HG03457 (cell line): ENCODE measurements at regions not wholly inside any gene's neighbourhood (a gene's known extent, or its start where the extent isn't known, plus 50 kb on each side); places are given as distances from the start of the nearest gene placed in this dataset.

ENCODE experiments used
- ATAC-seq: cut with Tn5 transposase; IDR thresholded peaks from one replicate; pipeline ENCODE4 v1.9.1; 2021; ENCODE audit warnings: moderate number of reproducible peaks; ENCODE audit not compliant: unreplicated experiment

- ATAC-seq, result no peak
Measured at GRCh38 chr9:26176628-26177027, 498.4 kb upstream of the TUSC1 start.

GRCh38 chr9:26175264-26175663 is 497.0 kb upstream of the TUSC1 start:
- ATAC-seq, result no peak

- ATAC-seq, result no peak
Measured at GRCh38 chr9:26172301-26172700, 494.1 kb upstream of the TUSC1 start.

- no peak for ATAC-seq
Measured at GRCh38 chr9:26171691-26172090, 493.4 kb upstream of the TUSC1 start.

- ATAC-seq, result no peak
Measured at GRCh38 chr9:26170190-26170589, 491.9 kb upstream of the TUSC1 start.

- ATAC-seq, result no peak
Measured at GRCh38 chr9:26169708-26170107, 491.5 kb upstream of the TUSC1 start.

GRCh38 chr9:26166537-26166936 is 488.3 kb upstream of the TUSC1 start:
- no peak for ATAC-seq

- no peak for ATAC-seq
Measured at GRCh38 chr9:26165426-26165825, 487.2 kb upstream of the TUSC1 start.

GRCh38 chr9:26163931-26164330 is 485.7 kb upstream of the TUSC1 start:
- no peak for ATAC-seq

- no peak for ATAC-seq
Measured at GRCh38 chr9:26159575-26160392, 481.5 kb upstream of the TUSC1 start.

- no peak for ATAC-seq
Measured at GRCh38 chr9:26158631-26159150, 480.4 kb upstream of the TUSC1 start.

- ATAC-seq, result no peak
Measured at GRCh38 chr9:26157411-26157810, 479.2 kb upstream of the TUSC1 start.

- ATAC-seq, result no peak
Measured at GRCh38 chr9:26152350-26152749, 474.1 kb upstream of the TUSC1 start.

- ATAC-seq, result no peak
Measured at GRCh38 chr9:26148128-26148527, 469.9 kb upstream of the TUSC1 start.

GRCh38 chr9:26145938-26146337 is 467.7 kb upstream of the TUSC1 start:
- no peak for ATAC-seq

- ATAC-seq, result no peak
Measured at GRCh38 chr9:26142631-26143030, 464.4 kb upstream of the TUSC1 start.

- ATAC-seq, result no peak
Measured at GRCh38 chr9:26142201-26142600, 464.0 kb upstream of the TUSC1 start.

GRCh38 chr9:26133537-26133936 is 455.3 kb upstream of the TUSC1 start:
- ATAC-seq, result no peak

GRCh38 chr9:26132746-26133312 is 454.6 kb upstream of the TUSC1 start:
- no peak for ATAC-seq

- no peak for ATAC-seq
Measured at GRCh38 chr9:26131886-26132285, 453.6 kb upstream of the TUSC1 start.

- ATAC-seq, result no peak
Measured at GRCh38 chr9:26129217-26129616, 451.0 kb upstream of the TUSC1 start.

- no peak for ATAC-seq
Measured at GRCh38 chr9:26125693-26126092, 447.4 kb upstream of the TUSC1 start.
